ENCODE measurements at regions not wholly inside any gene's neighbourhood (a gene's known extent, or its start where the extent isn't known, plus 50 kb on each side); places are given as distances from the start of the nearest gene placed in this dataset.
"Not testable (repeated sequence)": the region's sequence is repeated elsewhere in the genome, so short reads cannot be mapped to it uniquely, and the experiment has no call there.

- no peak for DNase-seq
These were observed 99.9 kb downstream of the AREG start for GRCh38 chr4:74544655-74545361.

GRCh38 chr4:74545448-74545847, 100.5 kb downstream of the AREG start:
- no peak for DNase-seq

- no peak for DNase-seq
These were observed 101.1 kb downstream of the AREG start for GRCh38 chr4:74546057-74546456.

- DNase-seq, result no peak
These were observed 102.1 kb downstream of the AREG start for GRCh38 chr4:74547042-74547441.

- no peak for DNase-seq
These were observed 103.6 kb downstream of the AREG start for GRCh38 chr4:74548561-74548960.

GRCh38 chr4:74549936-74550335, 105.0 kb downstream of the AREG start:
- DNase-seq, result no peak

GRCh38 chr4:74555231-74555630, 110.3 kb downstream of the AREG start:
- no peak for DNase-seq

GRCh38 chr4:74555843-74556242, 110.9 kb downstream of the AREG start:
- DNase-seq, result no peak

GRCh38 chr4:74559853-74560252, 114.9 kb downstream of the AREG start:
- no peak for DNase-seq

- DNase-seq, result no peak
These were observed 123.0 kb downstream of the AREG start for GRCh38 chr4:74567981-74568380.

- DNase-seq, result no peak
These were observed 125.2 kb downstream of the AREG start for GRCh38 chr4:74570095-74570494.

- no peak for DNase-seq
These were observed 133.4 kb downstream of the AREG start for GRCh38 chr4:74578329-74578728.

GRCh38 chr4:74578865-74579264, 133.9 kb downstream of the AREG start:
- DNase-seq, result not testable (repeated sequence)

GRCh38 chr4:74583089-74583700, 138.3 kb downstream of the AREG start:
- no peak for DNase-seq

- no peak for DNase-seq
These were observed 138.8 kb downstream of the AREG start for GRCh38 chr4:74583757-74584156.

- DNase-seq, result no peak
These were observed 143.4 kb downstream of the AREG start for GRCh38 chr4:74588350-74588749.

GRCh38 chr4:74590476-74590875, 145.5 kb downstream of the AREG start:
- DNase-seq, result no peak

- DNase-seq, result no peak
These were observed 153.8 kb downstream of the AREG start for GRCh38 chr4:74598611-74599325.

GRCh38 chr4:74603186-74603585, 158.2 kb downstream of the AREG start:
- no peak for DNase-seq

GRCh38 chr4:74608151-74608949, 163.4 kb downstream of the AREG start:
- DNase-seq, result no peak

- DNase-seq, result no peak
These were observed 165.6 kb downstream of the AREG start for GRCh38 chr4:74610491-74610890.

- DNase-seq, result no peak
These were observed 167.9 kb downstream of the AREG start for GRCh38 chr4:74612837-74613236.

- DNase-seq, result no peak
These were observed 168.3 kb downstream of the AREG start for GRCh38 chr4:74613266-74613665.
